H54 (cell line): ENCODE measurements at regions not wholly inside any gene's neighbourhood (a gene's known extent, or its start where the extent isn't known, plus 50 kb on each side); places are given as distances from the start of the nearest gene placed in this dataset.
A peak's percentile ranks its signal among the peaks of the same experiment; 100 is the strongest.
"Not testable (repeated sequence)": the region's sequence is repeated elsewhere in the genome, so short reads cannot be mapped to it uniquely, and the experiment has no call there.

Source experiments
- DNase-seq: peaks from one replicate; pipeline ENCODE4 v3.0.0; 2011; ENCODE audit warnings: low spot score, mixed read lengths; ENCODE audit not compliant: insufficient read length
- FAIRE-seq: peaks from 3 replicates; lab custom pipeline; 2011; peaks lifted over from hg19 to GRCh38; lab: Jason Lieb, UNC
- POLR2A ChIP-seq: IDR thresholded peaks from 2 replicates; pipeline ENCODE4 v1.6.1; 2011; ENCODE audit warnings: low read depth, mild to moderate bottlenecking, low read length

DNA sequence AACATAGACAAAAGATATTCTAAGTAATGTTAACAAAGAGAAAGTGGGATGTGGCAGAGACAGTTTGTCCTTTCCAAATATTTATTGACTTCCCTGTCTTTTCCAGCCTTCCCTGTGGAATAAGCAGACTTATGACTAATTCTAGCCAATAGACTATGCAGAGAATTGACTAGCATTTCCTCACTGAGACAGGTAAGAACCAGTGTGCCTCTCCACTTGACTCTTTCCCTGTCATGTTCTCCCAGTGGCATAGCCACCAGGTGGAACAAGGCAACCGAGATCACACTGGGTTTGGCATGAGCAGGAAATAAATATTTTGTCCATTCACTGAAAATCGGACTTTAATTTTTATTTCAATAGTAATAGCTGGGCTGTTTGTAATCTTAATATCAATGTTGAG, 168.1 kb upstream of the CTAGE1 start:
- no peak for FAIRE-seq

DNA sequence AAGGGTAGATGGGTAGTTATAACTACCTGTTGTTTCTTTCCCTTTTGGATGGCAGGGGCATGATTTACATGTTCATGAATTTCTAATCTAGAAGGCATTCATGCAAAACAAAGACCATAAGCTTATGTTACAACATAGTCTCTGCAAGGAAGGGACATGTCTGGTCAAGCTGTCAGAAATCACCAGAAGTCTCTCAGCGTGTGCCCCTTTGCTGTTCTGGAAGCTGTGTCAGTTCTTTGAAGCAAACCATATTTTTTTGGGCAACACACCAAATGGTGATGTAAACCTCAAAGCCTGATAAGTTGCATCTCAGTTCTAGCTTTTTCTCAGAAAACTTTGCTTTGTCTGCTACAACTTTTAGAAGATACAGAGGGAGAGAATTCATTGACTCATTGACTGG, 173.5 kb upstream of the CTAGE1 start:
- DNase-seq, result no peak
- TF ChIP-seq POLR2A, result no peak
- FAIRE-seq, result no peak

More for the DNA sequence above, 168.1 kb upstream of the CTAGE1 start:
- DNase-seq, result no peak
- TF ChIP-seq POLR2A, result no peak

DNA sequence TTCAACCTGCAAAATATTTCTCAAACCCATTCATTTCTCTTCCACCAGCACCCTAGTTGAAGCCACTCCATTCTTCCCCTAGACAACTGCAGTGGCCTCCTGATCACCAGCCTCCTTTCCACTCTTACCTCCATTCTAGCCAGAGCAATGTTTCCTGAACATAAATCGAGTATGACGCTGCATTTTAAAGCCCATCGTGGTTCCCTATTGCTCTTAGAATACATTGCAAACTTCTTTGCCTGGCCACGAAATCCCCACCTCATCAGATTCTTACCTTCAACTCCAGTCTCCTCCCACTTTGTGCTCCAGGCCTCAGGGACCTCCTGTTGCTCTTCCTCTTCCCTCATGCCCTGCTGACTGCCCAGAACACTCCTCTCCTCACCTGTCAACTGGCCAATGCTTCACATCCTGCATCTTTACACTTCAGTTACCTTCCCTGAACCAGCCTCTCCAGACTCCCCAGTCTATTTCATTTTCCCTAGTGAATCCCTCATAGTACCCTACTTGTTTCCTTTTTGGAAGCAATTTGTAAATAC, 176.5 kb upstream of the CTAGE1 start:
- FAIRE-seq (no peak), DNase-seq (no peak)
- no peak for TF ChIP-seq POLR2A

DNA sequence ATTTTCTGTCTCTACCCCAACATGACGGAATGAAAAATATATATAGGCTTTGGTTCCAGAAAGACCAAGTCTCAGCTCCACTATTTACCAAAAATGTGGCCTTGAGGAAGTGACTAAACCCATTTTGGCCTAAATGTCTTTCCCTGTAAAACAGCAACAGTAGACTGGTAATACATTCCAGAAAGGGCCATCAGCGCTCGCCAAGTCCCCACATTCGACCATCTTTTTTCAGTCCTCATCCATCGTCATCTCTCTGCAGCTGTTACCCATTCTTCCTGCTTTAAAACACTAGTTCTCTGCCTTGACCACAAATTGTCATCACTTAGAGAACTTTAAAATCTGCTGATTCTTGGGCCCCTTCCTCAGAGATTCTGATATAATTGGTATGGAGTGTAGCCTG, 183.8 kb upstream of the CTAGE1 start:
- DNase-seq, result no peak
- TF ChIP-seq POLR2A, result no peak
- no peak for FAIRE-seq

DNA sequence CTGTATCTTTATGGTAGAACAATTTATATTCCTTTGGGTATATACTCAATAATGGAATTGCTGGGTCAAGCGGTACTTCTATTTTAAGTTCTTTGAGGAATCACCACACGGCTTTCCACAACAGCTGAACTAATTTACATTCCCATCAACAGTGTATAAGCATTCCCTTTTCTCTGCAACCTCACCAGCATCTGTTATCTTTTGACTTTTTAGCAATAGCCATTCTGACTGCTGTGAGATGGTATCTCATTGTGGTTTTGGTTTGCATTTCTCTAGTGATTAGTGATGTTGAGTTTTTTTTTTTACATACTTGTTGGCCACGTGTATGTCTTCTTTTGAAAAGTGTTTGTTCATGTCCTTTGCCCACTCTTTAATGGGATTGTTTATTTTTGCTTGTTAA, 184.7 kb upstream of the CTAGE1 start:
- FAIRE-seq, DNase-seq: not testable (repeated sequence)

DNA sequence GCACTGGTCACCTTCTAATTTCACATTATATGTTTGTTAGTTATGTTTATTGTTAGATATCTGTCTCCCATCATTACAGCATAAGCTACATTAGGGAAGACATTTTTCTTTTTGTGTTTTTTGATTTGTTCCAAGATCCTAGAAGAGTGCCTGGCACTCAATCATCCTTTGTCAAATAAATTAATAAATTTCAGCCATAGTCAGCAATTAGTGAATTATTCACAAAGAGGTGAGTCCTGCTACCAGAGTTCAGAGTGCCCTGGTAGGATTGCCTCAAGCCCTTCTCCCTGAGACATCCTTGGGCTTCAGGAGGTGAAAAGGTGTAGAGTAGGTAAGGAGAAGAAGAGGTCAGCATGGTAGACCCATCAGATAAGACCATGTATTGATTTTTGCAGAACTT, 186.2 kb upstream of the CTAGE1 start:
- no peak for TF ChIP-seq POLR2A
- no peak for DNase-seq
- no peak for FAIRE-seq

DNA sequence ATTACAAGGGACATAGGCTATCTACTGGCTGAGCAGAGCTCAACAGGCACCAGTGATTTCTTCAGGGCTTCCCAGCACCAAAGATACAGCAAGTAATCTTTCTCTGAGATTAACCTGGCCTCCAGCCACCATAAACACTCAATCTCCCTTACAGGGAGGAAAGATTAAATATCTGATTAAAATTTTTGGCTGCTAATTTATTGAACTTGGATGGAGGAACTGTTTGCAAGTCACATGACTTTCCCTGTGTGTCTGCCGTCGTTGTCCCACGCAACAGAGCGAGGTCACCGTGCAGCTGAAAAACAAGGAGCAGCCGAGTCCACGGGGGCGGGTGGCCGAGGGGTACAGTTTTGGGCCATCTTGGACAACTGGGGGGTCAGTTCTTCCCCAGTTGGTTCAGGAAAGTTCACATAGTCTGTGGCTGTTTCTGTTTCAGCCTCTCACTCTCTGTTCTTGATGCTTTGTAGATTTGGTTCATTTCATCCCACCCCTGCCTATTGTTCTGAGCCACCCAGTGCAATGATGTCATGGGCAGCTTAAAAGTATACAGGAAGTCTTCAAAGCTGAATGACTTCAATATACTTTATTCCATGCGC, 186.8 kb upstream of the CTAGE1 start:
- DNase-seq, result no peak
- no peak for TF ChIP-seq POLR2A
- no peak for FAIRE-seq

DNA sequence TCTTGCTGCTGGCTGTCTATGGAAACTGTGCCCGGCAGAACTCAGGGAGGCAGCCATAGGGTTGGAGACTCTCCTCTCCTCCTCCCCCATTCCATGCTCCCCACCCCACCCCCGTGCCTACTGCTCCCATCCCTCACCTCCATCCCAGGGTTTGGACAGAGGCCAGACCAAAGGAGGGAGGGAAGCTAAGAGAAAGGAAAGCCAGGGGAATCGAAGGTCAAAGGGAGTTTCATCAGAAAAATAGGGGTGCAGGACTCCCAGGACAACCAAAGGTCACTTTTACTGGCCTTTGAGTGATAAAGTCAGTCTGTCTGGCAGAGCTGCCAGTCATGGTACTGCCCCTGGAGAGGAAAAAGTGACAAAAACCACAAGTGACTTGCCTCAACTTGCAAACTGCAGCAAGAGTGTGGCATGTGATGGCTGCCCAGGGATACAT, 187.3 kb upstream of the CTAGE1 start:
- no peak for TF ChIP-seq POLR2A
- DNase-seq, result no peak
- no peak for FAIRE-seq

DNA sequence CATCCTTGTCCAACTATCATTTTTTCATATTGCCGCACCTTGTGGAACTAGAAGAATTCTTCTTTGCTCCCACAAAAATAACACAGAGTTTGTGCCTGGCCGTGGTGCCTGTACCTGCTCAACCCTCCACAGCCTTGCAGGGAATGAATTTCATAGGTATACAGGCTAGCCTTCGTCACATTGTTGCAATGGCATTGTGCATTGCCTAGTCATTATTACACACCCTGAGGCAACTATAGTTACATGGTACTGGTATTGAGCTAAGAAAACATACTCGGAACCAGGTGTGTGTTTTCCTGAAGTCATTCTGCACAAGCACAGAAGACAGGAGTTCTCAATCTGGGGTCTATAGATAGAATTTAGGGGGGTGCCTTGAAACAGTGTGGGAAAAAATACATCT, 188.0 kb upstream of the CTAGE1 start:
- no peak for TF ChIP-seq POLR2A
- DNase-seq, result no peak
- FAIRE-seq, result no peak

DNA sequence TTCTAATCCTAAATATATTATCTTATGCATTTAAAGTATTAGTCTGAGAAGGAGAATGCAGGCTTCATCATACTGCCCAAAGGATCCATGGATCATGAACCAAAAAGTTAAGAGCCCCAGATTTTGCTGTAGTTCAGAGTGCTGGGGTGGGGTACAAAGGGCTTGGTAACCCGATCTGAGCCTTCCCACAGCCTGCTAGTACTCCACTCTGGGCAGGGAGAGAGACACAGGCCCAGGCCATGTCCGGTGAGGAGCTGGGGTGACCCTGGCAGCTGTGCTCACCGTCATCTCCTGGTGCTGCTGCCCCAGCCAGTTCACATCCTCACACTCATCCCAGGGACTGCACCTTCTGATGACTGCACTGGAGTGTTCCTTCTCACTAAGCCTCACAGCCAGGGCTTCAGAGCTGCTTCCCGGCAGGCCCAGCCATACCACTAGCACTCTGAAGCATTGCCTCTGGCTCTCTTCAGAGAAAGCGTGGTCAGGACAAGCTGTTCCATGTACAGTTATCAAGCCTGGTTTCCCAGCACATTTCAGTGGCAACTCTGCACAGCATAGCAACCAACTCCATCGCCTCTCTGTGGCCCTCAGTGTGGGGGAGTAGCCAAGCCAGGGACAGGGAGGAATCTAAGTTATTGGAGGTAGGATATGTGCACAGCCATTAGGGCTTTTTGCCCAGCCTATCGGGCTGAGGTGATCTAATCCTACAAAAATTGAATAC, 189.0 kb upstream of the CTAGE1 start:
- no peak for TF ChIP-seq POLR2A
- DNase-seq (no peak), FAIRE-seq (no peak)

DNA sequence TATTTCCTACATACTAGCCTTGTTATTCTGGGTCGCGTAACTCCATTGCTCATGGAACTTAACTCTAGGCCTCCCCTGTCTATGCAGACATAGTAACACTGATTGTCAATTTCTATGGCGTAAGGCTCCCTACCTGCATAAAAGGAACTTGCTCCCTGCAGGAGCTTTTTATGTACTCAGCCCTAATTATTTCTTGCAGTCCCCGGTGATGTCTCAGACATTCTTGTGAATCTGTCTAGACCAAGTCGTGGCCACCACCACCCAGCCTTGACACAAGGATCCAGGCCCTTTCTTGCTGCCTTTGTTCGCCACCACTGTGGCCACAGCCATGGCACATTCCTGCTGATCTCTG, 189.5 kb upstream of the CTAGE1 start:
- no peak for TF ChIP-seq POLR2A
- FAIRE-seq, result no peak
- no peak for DNase-seq

DNA sequence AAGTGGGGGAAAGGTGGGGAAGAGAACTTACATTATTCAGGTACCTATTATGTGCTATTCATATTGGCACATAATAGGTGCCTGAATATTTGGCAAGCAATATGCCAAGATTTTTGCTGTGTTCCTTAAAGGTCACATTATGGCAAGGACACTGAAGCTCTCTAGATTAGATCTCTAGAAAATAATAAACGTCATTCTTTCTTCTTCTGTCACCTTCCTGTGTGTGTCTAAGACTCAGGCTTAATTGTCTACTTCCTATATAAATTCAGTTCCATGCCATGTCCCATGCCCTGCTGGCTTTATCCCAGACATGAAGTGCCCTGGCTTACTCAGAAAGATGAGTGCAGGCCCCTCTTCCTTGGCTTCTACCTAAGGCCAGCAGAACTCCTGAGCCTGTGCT, 191.1 kb upstream of the CTAGE1 start:
- no peak for FAIRE-seq
- TF ChIP-seq POLR2A, result no peak
- DNase-seq, result no peak

DNA sequence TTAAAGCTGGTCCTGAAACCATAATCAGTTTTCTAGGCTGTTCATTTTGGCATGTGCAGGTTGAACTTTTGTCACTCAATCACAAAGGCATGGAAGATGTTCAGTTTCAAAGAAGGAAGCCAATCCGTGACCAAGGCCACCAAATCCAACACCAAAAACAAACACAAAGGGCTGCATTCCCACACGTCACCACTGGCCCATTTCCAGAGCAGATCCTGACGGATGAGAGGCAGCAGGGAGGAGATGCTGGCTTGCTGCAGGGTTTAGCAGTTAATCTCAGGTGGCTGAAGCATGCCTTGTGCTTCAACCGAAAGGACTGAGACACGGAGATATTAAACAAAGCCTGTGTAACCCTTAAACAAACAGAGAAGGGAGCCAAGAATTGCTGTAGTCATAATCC, 191.9 kb upstream of the CTAGE1 start:
- no peak for DNase-seq
- FAIRE-seq, result no peak

DNA sequence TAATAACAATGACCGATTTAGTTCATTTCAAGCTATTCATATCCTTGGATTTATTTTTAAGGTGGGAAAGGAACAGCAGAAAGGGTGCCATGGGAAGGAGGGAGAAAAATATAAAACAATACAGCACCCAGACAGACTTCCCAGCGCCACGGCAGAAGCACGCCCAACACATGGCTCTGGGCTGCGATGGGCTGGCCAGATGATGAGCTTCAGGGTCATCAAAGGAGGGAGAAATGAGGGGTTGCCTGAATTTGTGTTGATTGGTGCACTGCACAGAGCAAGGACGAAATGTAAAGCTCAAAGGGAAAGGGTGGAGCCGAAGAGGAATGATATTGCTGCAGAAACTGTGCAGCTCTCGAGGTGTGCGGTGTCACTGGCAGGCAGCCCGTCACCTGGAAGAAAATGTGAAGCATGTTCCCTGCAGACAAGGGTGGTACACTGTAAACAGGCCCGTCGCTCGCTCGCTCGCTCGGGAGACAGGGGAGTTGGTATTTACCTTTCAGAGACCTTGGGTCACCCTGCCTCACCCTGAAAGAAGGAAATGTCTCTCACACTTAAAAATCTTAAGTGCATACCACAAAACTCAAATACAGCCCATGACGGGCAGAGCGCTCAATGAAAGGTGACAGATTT, 195.5 kb upstream of the CTAGE1 start:
- no peak for TF ChIP-seq POLR2A
- no peak for FAIRE-seq
- DNase-seq, result no peak

More for the DNA sequence above, 191.9 kb upstream of the CTAGE1 start:
- peak; percentile 15; the same call in 1 of the 2 replicates for TF ChIP-seq POLR2A
